Type B pancreatic cell (in vitro differentiated cells): ENCODE measurements at regions not wholly inside any gene's neighbourhood (a gene's known extent, or its start where the extent isn't known, plus 50 kb on each side); places are given as distances from the start of the nearest gene placed in this dataset.

Experiments
- DNase-seq: peaks from one replicate; pipeline ENCODE4 v3.0.0; 2021; ENCODE audit warnings: mixed read lengths; ENCODE audit not compliant: unreplicated experiment; ENCODE audit errors: extremely low spot score
- H3K27ac Mint-ChIP-seq: 2 replicates; pipeline ENCODE4 v1.8.0; 2021; ENCODE audit warnings: mild to moderate bottlenecking, mixed read lengths
- H3K27me3 Mint-ChIP-seq: 2 replicates; pipeline ENCODE4 v1.8.0; 2021; ENCODE audit warnings: mixed read lengths
- H3K36me3 Mint-ChIP-seq: 2 replicates; pipeline ENCODE4 v1.8.0; 2021; ENCODE audit warnings: mixed read lengths
- H3K4me1 Mint-ChIP-seq: one replicate; pipeline ENCODE4 v1.8.0; 2021; ENCODE audit warnings: mixed read lengths; ENCODE audit not compliant: unreplicated experiment
- H3K4me3 Mint-ChIP-seq: 2 replicates; pipeline ENCODE4 v1.8.0; 2021; ENCODE audit warnings: mild to moderate bottlenecking, mixed read lengths
- H3K9me3 Mint-ChIP-seq: 2 replicates; pipeline ENCODE4 v1.8.0; 2021; ENCODE audit warnings: mixed read lengths
- CTCF ChIP-seq: fragments of 200-600 bp; sonication (generic); conservative IDR thresholded peaks from 2 replicates; pipeline ENCODE4 v1.5.0; 2021; ENCODE audit warnings: antibody characterized with exemption, mild to moderate bottlenecking

- H3K27ac Mint-ChIP-seq: no peak overlapping the region
- H3K4me1 Mint-ChIP-seq: no peaks in the 10 kb centered on the region
- no peak for DNase-seq
- no peaks in the 10 kb centered on the region for H3K27me3 Mint-ChIP-seq
- H3K9me3 Mint-ChIP-seq: no peaks in the 10 kb centered on the region
- H3K36me3 Mint-ChIP-seq: no peaks in the 10 kb centered on the region
- TF ChIP-seq CTCF: no peak
- no peak overlapping the region for H3K4me3 Mint-ChIP-seq
Observed at GRCh38 chr16:62445909-62446308, 409.7 kb upstream of the CDH8 start.

DNA sequence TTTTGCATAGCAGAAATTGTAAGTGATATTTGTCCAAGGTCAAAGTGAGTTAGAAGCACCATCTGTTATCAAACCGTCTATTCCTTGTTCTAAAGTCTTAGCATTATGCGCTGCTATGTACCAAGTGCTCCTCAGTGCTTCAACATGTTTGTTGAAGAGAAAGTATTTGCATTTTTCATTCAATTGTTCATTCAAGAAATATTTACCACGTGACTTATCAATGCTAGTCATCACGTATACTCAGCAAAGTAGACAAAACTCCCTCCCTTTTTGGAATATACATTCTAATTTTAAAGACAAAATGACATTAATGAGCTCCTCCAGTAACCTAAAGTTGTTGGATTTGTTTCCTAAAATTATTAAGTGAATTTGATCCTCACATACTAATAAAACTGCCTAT, 388.0 kb upstream of the CDH8 start:
- Mint-ChIP-seq H3K4me3 (no peak overlapping the region), H3K27me3 (no peaks in the 10 kb centered on the region), H3K4me1 (no peaks in the 10 kb centered on the region), H3K9me3 (no peaks in the 10 kb centered on the region), H3K36me3 (no peaks in the 10 kb centered on the region), H3K27ac (no peak overlapping the region)
- no peak for DNase-seq
- no peak for TF ChIP-seq CTCF

GRCh38 chr16:62408760-62409159, 372.5 kb upstream of the CDH8 start:
- Mint-ChIP-seq H3K4me1 (no peaks in the 10 kb centered on the region), H3K27ac (no peak overlapping the region), H3K36me3 (no peaks in the 10 kb centered on the region), H3K4me3 (no peak overlapping the region), H3K27me3 (no peaks in the 10 kb centered on the region), H3K9me3 (no peaks in the 10 kb centered on the region)
- no peak for DNase-seq
- TF ChIP-seq CTCF: no peak

DNA sequence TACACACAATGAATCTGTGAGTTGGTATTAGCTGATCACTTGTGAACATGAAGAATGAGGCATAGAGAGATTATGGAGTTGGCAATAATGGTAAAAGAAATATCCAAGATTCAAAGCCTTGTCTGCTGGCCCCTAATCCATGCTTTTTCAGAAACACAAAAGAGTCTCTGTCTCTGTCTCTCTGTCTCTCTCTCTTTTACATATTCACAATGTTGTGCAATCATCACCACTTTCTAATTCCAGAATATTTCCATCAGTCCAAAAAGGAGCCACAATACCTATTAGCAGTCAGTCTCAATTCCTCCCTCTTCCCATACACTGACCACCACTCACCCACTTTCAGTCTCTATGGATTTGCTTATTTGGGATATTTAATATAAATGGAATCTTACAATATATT, 370.1 kb upstream of the CDH8 start:
- DNase-seq: no peak
- H3K9me3 Mint-ChIP-seq: no peaks in the 10 kb centered on the region
- H3K27ac Mint-ChIP-seq: no peak overlapping the region
- H3K27me3 Mint-ChIP-seq: no peaks in the 10 kb centered on the region
- no peaks in the 10 kb centered on the region for H3K36me3 Mint-ChIP-seq
- H3K4me1 Mint-ChIP-seq: no peaks in the 10 kb centered on the region
- TF ChIP-seq CTCF: no peak
- H3K4me3 Mint-ChIP-seq: no peak overlapping the region

- no peak overlapping the region for H3K4me3 Mint-ChIP-seq
- DNase-seq: no peak
- H3K27ac Mint-ChIP-seq: no peak overlapping the region
- TF ChIP-seq CTCF: no peak
- H3K27me3 Mint-ChIP-seq: no peaks in the 10 kb centered on the region
- H3K9me3 Mint-ChIP-seq: no peaks in the 10 kb centered on the region
- no peaks in the 10 kb centered on the region for H3K36me3 Mint-ChIP-seq
- H3K4me1 Mint-ChIP-seq: no peaks in the 10 kb centered on the region
Observed at GRCh38 chr16:62404842-62405611, 368.8 kb upstream of the CDH8 start.

GRCh38 chr16:62392698-62393097, 356.5 kb upstream of the CDH8 start:
- no peaks in the 10 kb centered on the region for H3K27me3 Mint-ChIP-seq
- no peak overlapping the region for H3K27ac Mint-ChIP-seq
- H3K36me3 Mint-ChIP-seq: no peaks in the 10 kb centered on the region
- DNase-seq: no peak
- no peaks in the 10 kb centered on the region for H3K4me1 Mint-ChIP-seq
- TF ChIP-seq CTCF: no peak
- no peak overlapping the region for H3K4me3 Mint-ChIP-seq
- no peaks in the 10 kb centered on the region for H3K9me3 Mint-ChIP-seq
